AG09309 (cell line): ENCODE measurements at regions not wholly inside any gene's neighbourhood (a gene's known extent, or its start where the extent isn't known, plus 50 kb on each side); places are given as distances from the start of the nearest gene placed in this dataset.

Experiments
- DNase-seq: peaks from one replicate; pipeline ENCODE4 v3.0.0-alpha.2; 2010; ENCODE audit warnings: low read depth
- H3K4me3 ChIP-seq: 2 replicates; pipeline ENCODE4 v1.5.1; 2011; ENCODE audit warnings: mild to moderate bottlenecking, low read depth, low read length, moderate library complexity; ENCODE audit not compliant: control insufficient read depth
- TF ChIP-seq, protein P1 (sequence below): IDR thresholded peaks from 2 replicates; pipeline ENCODE4 v1.5.1; 2011; ENCODE audit warnings: mild to moderate bottlenecking, low read depth, low read length, inconsistent platforms; ENCODE audit not compliant: insufficient read depth, control insufficient read depth; ENCODE audit errors: missing control alignments

DNA sequence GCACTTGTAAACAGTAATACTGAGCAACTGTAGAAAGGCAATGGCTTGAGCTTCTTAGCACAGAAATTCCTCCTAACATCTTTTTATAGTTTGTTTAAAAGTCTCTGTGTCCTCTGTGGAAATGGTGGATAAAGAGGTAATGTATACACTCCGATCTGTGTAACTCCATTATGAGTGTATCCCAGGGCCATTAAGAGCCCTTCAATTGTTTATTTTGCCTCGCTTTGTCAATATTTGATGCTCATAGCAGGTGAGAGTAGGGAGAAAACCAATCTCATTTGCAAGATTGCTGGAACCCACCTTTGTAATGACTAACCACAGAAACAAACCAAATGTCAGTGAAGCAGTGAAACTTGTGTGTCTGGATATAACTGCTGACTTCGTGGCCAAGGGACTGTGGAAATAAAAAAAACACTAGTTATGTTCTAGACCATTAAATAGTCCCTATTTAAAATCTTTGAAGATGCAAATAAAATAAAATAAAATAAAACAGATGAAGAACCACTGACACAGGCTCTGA lies 598.2 kb upstream of the BOD1L1 start:
- DNase-seq: no peak
- TF ChIP-seq, protein P1, sequence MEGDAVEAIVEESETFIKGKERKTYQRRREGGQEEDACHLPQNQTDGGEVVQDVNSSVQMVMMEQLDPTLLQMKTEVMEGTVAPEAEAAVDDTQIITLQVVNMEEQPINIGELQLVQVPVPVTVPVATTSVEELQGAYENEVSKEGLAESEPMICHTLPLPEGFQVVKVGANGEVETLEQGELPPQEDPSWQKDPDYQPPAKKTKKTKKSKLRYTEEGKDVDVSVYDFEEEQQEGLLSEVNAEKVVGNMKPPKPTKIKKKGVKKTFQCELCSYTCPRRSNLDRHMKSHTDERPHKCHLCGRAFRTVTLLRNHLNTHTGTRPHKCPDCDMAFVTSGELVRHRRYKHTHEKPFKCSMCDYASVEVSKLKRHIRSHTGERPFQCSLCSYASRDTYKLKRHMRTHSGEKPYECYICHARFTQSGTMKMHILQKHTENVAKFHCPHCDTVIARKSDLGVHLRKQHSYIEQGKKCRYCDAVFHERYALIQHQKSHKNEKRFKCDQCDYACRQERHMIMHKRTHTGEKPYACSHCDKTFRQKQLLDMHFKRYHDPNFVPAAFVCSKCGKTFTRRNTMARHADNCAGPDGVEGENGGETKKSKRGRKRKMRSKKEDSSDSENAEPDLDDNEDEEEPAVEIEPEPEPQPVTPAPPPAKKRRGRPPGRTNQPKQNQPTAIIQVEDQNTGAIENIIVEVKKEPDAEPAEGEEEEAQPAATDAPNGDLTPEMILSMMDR: no peak
- H3K4me3 ChIP-seq: no peak overlapping the region

DNA sequence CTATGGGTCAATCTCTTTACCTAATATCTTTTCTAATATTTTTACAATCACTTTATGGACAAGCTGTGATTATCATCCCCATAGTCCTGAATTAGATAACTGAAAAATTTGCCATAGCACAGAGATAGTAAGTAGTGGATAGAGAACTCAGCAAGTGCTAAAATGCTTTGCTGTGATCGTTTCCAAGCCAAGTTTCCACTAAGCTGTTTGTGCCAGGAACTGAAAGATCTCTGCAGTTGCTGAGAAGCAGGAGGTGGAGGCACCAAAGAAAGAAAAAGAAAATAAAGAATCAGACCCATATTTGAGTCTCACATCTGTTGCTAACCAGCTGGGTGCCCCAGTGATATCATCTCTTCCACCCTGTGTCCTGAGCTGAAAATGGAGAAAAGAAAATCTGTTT lies 605.6 kb upstream of the BOD1L1 start:
- no peak for DNase-seq
- H3K4me3 ChIP-seq: no peak overlapping the region
- TF ChIP-seq, protein P1: no peak

DNA sequence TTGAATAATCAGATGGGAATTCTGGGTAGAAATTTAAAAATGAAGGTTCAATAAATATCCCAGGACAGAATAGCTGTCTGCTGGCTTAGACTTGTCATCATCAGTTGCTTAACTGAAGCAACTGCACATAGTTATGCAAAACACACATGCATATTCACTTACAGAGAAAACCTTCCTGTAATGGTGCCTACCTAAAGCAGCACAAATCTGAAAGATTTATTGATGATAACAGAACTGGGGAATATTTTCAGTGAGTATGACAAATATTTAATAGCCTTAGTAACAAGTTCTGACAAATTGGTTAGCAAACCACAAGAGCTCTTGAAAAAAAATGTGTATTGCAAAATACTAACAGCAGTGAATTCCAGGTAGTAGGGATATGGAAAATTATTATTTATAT lies 606.8 kb upstream of the BOD1L1 start:
- TF ChIP-seq, protein P1: no peak
- no peak for DNase-seq
- H3K4me3 ChIP-seq: no peak overlapping the region

DNA sequence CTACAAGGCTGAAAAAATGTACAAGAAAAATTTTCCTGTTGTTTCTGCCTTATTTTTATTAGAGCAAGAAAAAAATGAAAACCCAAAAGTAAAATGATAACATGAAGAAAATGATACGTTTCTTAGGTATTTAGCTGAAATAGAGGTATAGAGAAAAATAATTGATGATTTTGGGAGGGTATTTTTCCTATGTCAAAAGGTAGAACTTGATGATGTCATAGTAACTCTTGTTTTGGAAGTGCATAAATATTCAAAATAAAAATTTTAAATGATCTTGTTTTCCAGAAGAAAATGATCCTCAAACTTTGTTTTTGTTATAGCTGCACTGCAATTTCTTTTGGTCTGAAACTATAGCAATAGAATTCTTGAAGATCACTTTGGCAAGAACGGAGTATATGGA lies 608.8 kb upstream of the BOD1L1 start:
- TF ChIP-seq, protein P1: no peak
- H3K4me3 ChIP-seq: no peak overlapping the region
- DNase-seq: no peak

DNA sequence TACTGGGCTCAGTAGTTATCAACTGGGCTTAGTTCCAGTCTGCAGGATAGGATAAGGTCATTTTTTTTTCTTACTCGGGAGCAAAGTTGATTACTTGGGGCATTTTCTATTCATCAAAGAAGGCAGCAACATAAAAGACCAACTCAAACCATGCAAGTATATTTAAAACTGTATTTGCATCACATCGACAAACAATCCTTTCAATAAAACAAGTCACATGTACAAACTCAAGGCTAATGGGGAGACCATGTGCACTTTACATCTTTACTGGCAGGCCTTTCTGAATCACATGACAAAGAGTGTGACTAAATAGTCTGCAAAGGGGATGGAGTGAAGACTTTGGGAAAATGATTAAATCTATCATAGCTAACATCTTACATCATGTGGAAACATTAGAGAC lies 610.4 kb upstream of the BOD1L1 start:
- TF ChIP-seq, protein P1: no peak
- no peak for DNase-seq
- H3K4me3 ChIP-seq: no peak overlapping the region

DNA sequence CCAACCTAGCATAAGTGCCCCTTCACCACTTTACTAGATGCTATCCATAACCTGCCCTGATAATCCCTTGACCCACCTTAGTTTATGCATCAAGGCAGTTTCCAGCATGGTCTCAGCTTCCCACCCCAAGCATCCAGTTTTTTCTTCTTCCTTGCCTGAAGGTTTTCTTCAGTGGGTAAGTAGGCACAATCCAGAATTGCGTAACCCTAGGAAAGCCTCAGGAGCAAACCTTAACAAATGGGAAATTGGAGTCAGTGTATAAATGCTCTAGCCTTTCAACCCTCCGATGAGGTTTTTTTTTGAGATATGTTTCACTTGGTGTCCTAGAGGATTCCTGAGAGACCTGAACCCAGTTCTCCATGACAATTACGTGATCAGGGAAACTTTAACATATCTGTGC lies 614.0 kb upstream of the BOD1L1 start:
- no peak overlapping the region for H3K4me3 ChIP-seq
- TF ChIP-seq, protein P1: no peak
- no peak for DNase-seq

DNA sequence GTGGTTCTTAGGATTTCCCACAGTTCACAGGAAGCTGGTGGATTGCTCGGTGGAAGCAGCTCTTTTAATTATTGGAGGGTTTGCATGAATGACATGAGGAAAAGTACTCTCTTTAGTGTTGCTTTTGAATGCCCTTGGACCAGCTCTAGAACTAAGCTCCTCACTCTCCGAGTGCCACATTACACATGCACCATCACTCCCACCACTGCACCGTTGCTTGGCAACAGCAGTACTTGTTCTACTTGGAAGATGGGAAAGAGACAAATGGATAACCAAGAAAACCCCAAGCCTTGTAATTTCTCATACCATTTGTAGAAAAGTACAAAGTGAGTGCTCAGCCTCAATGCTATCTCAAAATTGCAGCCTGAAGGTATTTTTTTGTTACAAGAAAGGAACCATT lies 620.2 kb upstream of the BOD1L1 start:
- H3K4me3 ChIP-seq: no peak overlapping the region
- TF ChIP-seq, protein P1: no peak
- DNase-seq: no peak
